ENCODE measurements at regions not wholly inside any gene's neighbourhood (a gene's known extent, or its start where the extent isn't known, plus 50 kb on each side); places are given as distances from the start of the nearest gene placed in this dataset.

GRCh38 chr11:70490723-70491558 is 92.6 kb downstream of the CTTN start:
- peak in 1 of 3 donors; percentile 10 for DNase-seq
- Histone ChIP-seq H3K9me3 (peaks cover 18% of the 10 kb centered on the region), H3K4me3 (no peak overlapping the region), H3K36me3 (ENCODE audit: low read depth) (no peaks in the 10 kb centered on the region), H3K4me1 (ENCODE audit: low read depth) (no peaks in the 10 kb centered on the region)
- intact Hi-C loops (cut with DNase I, micrococcal nuclease), result no loop called here
- TF ChIP-seq CTCF (IDR thresholded peaks at IDR 0.05), result no peak
- no peak for ATAC-seq

- H3K4me3 ChIP-seq, result no peak overlapping the region
- H3K9me3 ChIP-seq, result peaks cover 18% of the 10 kb centered on the region
- H3K4me1 ChIP-seq (ENCODE audit: low read depth), result no peaks in the 10 kb centered on the region
- no peak for TF ChIP-seq CTCF (IDR thresholded peaks at IDR 0.05)
- H3K36me3 ChIP-seq (ENCODE audit: low read depth), result no peaks in the 10 kb centered on the region
- DNase-seq (no peak), ATAC-seq (no peak)
- intact Hi-C loops (cut with DNase I, micrococcal nuclease), result no loop called here
Observed at GRCh38 chr11:70491696-70492472, 93.6 kb downstream of the CTTN start.

- no peak for TF ChIP-seq CTCF (IDR thresholded peaks at IDR 0.05)
- no peak for ATAC-seq
- Histone ChIP-seq H3K36me3 (ENCODE audit: low read depth) (no peaks in the 10 kb centered on the region), H3K4me1 (ENCODE audit: low read depth) (no peaks in the 10 kb centered on the region), H3K9me3 (peaks cover 18% of the 10 kb centered on the region), H3K4me3 (no peak overlapping the region)
- no peak for DNase-seq
- intact Hi-C loops (cut with DNase I, micrococcal nuclease), result no loop called here
Observed at GRCh38 chr11:70493089-70493474, 94.8 kb downstream of the CTTN start.

GRCh38 chr11:70493891-70494290 is 95.6 kb downstream of the CTTN start:
- H3K36me3 ChIP-seq (ENCODE audit: low read depth), result no peaks in the 10 kb centered on the region
- intact Hi-C loops (cut with DNase I, micrococcal nuclease), result no loop called here
- DNase-seq, result peak in 1 of 3 donors; percentile 13

More at GRCh38 chr11:70493891-70494290, 95.6 kb downstream of the CTTN start:
- Histone ChIP-seq H3K9me3 (peaks cover 18% of the 10 kb centered on the region), H3K4me3 (no peak overlapping the region), H3K4me1 (ENCODE audit: low read depth) (no peaks in the 10 kb centered on the region)
- ATAC-seq, result no peak
- no peak for TF ChIP-seq CTCF (IDR thresholded peaks at IDR 0.05)

Data from mucosa of descending colon (tissue), 3 donors.